Epithelial cell of proximal tubule (primary cell): ENCODE measurements at regions not wholly inside any gene's neighbourhood (a gene's known extent, or its start where the extent isn't known, plus 50 kb on each side); places are given as distances from the start of the nearest gene placed in this dataset.

Source experiments
- DNase-seq: peaks from one replicate; pipeline ENCODE4 v3.0.0-alpha.2; 2011; ENCODE audit warnings: low read depth
- H3K4me3 ChIP-seq: 2 replicates; pipeline ENCODE4 v1.5.1; 2011; ENCODE audit warnings: low read depth, mild to moderate bottlenecking, low read length
- TF ChIP-seq, protein P1 (sequence below): conservative IDR thresholded peaks from 2 replicates; pipeline ENCODE4 v1.5.1; 2012; ENCODE audit warnings: low read depth, mild to moderate bottlenecking, low read length

DNA sequence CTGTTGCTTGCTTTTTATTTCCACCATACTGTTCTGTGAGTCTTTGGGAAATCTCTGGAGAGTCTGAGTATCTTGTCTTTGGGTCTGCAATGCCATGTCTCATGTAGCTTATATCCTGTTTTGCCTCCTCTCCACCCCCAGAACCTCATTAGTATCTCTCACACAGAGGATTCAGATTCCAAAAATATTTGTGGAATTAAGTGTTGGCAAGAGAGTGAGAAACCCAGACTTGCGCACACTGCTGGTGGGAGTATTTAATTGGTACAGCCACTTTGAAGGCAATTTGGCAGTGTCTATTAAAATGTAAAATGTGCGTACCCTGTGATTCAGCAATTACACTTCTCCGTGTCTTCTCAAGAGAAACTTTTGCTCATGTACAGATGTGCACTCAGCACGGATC lies 68.6 kb downstream of the ZNF621 start:
- no peak overlapping the region for H3K4me3 ChIP-seq
- TF ChIP-seq, protein P1, sequence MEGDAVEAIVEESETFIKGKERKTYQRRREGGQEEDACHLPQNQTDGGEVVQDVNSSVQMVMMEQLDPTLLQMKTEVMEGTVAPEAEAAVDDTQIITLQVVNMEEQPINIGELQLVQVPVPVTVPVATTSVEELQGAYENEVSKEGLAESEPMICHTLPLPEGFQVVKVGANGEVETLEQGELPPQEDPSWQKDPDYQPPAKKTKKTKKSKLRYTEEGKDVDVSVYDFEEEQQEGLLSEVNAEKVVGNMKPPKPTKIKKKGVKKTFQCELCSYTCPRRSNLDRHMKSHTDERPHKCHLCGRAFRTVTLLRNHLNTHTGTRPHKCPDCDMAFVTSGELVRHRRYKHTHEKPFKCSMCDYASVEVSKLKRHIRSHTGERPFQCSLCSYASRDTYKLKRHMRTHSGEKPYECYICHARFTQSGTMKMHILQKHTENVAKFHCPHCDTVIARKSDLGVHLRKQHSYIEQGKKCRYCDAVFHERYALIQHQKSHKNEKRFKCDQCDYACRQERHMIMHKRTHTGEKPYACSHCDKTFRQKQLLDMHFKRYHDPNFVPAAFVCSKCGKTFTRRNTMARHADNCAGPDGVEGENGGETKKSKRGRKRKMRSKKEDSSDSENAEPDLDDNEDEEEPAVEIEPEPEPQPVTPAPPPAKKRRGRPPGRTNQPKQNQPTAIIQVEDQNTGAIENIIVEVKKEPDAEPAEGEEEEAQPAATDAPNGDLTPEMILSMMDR = no peak
- DNase-seq = no peak

DNA sequence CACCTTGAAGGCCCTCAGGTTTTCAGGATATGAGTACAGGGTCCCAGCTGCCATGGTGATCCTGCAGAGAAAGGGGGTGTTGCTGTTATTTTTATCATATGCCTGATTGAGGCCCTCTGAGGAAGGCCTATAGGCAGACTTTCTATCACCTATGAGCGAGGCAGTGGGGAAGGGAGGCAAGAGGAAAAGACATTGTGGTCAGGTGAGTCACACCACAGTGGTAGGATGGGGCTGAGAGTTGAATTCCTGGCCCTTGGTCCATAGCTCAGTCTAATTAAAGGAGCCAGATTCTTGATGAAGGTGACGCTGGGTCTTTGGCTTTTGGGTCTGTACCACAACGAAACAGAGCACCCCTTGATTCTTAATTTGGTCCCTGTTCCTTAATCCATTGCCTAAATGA lies 72.7 kb downstream of the ZNF621 start:
- DNase-seq = no peak
- TF ChIP-seq, protein P1 = no peak
- H3K4me3 ChIP-seq = no peak overlapping the region

DNA sequence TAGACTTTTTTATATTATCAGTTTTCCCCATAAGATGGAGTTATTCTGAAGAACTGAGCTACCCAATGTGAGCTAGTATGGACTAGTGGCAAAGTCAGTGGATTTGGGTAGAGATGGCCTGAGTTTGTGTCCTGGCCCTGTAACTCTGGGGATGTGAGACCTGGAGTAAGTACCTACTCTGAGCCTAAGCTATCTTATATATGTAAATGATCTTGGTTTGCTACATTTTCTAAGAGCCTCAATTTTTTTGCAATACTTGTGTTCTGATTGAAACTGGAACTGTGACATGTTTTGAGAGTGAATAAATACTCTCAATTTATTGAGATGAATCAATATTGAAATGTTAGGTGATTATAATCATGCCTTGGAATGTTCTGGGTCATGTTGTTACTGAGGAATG lies 73.6 kb downstream of the ZNF621 start:
- no peak for DNase-seq
- no peak overlapping the region for H3K4me3 ChIP-seq
- TF ChIP-seq, protein P1 = no peak

DNA sequence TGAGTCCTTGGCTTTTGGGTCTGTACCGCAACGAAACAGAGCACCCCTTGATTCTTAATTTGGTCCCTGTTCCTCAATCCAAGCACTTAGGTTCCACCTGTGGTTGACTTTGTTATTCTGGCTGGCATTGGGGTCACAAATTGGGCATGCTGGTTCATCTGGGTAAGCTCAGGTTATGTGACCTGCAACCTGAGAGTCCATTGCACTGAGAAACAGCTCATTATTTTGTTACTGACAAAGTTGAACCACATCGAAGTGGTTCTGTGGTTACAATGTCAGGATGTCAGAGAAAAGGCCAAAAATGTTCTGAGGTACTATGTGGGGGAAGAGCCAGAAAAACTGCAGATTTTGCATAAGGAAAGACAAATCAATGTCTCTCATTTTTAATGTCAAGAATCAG lies 74.2 kb downstream of the ZNF621 start:
- no peak overlapping the region for H3K4me3 ChIP-seq
- no peak for DNase-seq
- TF ChIP-seq, protein P1 = no peak

DNA sequence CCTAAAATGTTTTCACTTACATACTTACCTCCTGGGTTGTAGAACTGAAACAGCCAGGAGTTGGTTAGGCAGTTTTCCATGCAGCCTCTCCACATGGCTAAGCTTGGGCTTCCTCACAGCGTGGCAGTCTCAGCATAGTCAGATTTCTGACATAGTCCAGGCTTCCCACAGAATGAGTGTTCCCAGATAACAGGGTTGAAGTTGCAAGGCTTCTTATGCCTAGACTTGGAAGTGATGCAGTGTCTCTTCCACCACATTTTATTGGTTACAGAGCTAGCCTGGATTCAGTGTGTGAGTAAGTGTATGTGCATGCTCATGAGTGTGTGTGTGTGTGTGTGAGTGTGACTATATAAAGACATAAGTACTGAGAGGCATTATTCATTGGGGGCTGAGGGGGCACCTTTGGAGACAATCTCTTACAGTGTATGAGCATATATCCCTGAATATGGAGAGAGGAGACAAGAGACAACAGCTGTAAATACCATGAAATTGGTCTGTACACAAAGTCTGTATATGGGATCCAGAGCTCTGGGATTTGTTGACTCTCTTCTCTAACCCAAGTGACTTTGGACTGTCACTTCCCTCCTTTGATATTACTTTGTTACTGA lies 78.1 kb downstream of the ZNF621 start:
- DNase-seq = no peak
- TF ChIP-seq, protein P1 = no peak

DNA sequence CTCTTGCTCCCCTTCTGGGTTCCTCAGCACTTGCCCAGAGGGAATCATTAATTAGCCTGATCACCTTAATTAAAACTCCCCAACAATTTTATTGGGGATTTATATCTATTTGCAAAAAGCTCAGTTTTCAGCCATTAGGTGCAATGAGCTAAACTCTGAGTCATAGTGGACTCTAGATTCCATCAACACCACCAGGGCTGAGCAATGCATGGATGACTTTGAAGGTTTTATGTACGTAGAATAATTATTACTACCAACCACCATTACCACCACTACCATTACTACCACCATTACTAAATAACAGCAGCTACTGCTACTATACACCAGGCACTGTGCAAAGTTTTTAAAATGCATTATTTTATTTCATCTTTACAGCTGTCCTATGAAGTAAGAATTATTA lies 81.2 kb downstream of the ZNF621 start:
- DNase-seq = no peak
- no peak overlapping the region for H3K4me3 ChIP-seq

More for the DNA sequence above, 78.1 kb downstream of the ZNF621 start:
- no peak overlapping the region for H3K4me3 ChIP-seq

DNA sequence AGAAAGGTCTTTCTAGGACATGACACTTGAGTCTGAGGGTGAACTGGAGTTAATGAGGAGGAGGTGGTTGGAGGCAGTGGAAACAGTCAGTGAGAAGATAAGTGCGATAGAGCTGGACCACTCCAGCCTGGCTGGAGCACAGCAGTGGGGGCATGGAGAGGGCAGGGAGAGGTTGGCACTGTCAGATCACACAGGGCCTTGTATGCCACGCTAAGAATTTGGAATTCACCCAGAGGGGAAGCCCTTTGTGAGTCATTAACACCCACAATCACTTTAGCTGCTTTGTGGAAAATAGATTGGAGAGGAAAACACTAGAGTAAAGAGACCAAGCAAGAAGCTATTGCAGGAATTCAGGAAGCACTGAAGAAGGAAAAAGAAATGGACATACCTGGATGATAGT lies 83.3 kb downstream of the ZNF621 start:
- DNase-seq = no peak
- H3K4me3 ChIP-seq = no peak overlapping the region
- TF ChIP-seq, protein P1 = no peak

More for the DNA sequence above, 81.2 kb downstream of the ZNF621 start:
- TF ChIP-seq, protein P1 = no peak
